Large intestine (tissue), 3 donors: ENCODE measurements at regions not wholly inside any gene's neighbourhood (a gene's known extent, or its start where the extent isn't known, plus 50 kb on each side); places are given as distances from the start of the nearest gene placed in this dataset.

Experiments
- DNase-seq, 2 donors: peaks; one replicate each; pipeline versions ENCODE4 v3.0.0 to v3.0.0-alpha.2; 2013
- H3K27ac ChIP-seq: one replicate; pipeline ENCODE4 v1.5.1; 2013; ENCODE audit warnings: low read length
- H3K27me3 ChIP-seq: 2 replicates; pipeline ENCODE4 v1.6.1; 2013; ENCODE audit warnings: low read length; ENCODE audit not compliant: control insufficient read depth, insufficient read depth
- H3K36me3 ChIP-seq: 2 replicates; pipeline ENCODE4 v1.6.1; 2013; ENCODE audit warnings: low read length; ENCODE audit not compliant: control insufficient read depth, insufficient read depth
- H3K4me1 ChIP-seq: one replicate; pipeline ENCODE4 v1.6.1; 2013; ENCODE audit warnings: low read length; ENCODE audit not compliant: control insufficient read depth, insufficient read depth
- H3K4me3 ChIP-seq: one replicate; pipeline ENCODE4 v1.5.1; 2013; ENCODE audit warnings: low read length
- H3K9me3 ChIP-seq: one replicate; pipeline ENCODE4 v1.6.1; 2013; ENCODE audit warnings: mild to moderate bottlenecking, low read depth, low read length, moderate library complexity; ENCODE audit not compliant: control insufficient read depth
- WGBS: methylation state at CpG from one replicate; pipeline ENCODE4 v1.1.5; 2013; ENCODE audit warnings: low lambda C conversion rate; ENCODE audit not compliant: insufficient coverage; 5-methylcytosine and 5-hydroxymethylcytosine counted together

- WGBS, result no CpG with 5 or more reads among the region's 3 CpGs
- Histone ChIP-seq H3K9me3 (no peaks in the 10 kb centered on the region), H3K27me3 (no peaks in the 10 kb centered on the region), H3K4me1 (no peaks in the 10 kb centered on the region), H3K27ac (no peak overlapping the region), H3K36me3 (no peaks in the 10 kb centered on the region), H3K4me3 (no peak overlapping the region)
- DNase-seq, result no peak
Measured at GRCh38 chr20:58162986-58163385, 65.5 kb downstream of the ANKRD60 start.

GRCh38 chr20:58161192-58161591 lies 67.3 kb downstream of the ANKRD60 start:
- Histone ChIP-seq H3K27ac (no peak overlapping the region), H3K9me3 (no peaks in the 10 kb centered on the region), H3K27me3 (no peaks in the 10 kb centered on the region), H3K36me3 (no peaks in the 10 kb centered on the region), H3K4me1 (no peaks in the 10 kb centered on the region), H3K4me3 (no peak overlapping the region)
- DNase-seq, result no peak
- WGBS, result no CpG with 5 or more reads among the region's 2 CpGs

GRCh38 chr20:58160451-58161061 lies 67.9 kb downstream of the ANKRD60 start:
- H3K36me3 ChIP-seq, result no peaks in the 10 kb centered on the region
- H3K9me3 ChIP-seq, result no peaks in the 10 kb centered on the region
- no peak for DNase-seq
- H3K4me1 ChIP-seq, result no peaks in the 10 kb centered on the region
- no peak overlapping the region for H3K4me3 ChIP-seq
- H3K27me3 ChIP-seq, result no peaks in the 10 kb centered on the region
- H3K27ac ChIP-seq, result no peak overlapping the region
- 100% methylated on average over 1 of the region's 17 CpGs for WGBS

GRCh38 chr20:58155148-58155925 lies 73.1 kb downstream of the ANKRD60 start:
- no peak for DNase-seq
- Histone ChIP-seq H3K4me3 (no peak overlapping the region), H3K27ac (no peak overlapping the region), H3K36me3 (no peaks in the 10 kb centered on the region), H3K27me3 (peaks cover 21% of the 10 kb centered on the region), H3K4me1 (no peaks in the 10 kb centered on the region), H3K9me3 (no peaks in the 10 kb centered on the region)
- WGBS, result no CpG with 5 or more reads among the region's 13 CpGs

GRCh38 chr20:58154113-58154512 lies 74.3 kb downstream of the ANKRD60 start:
- Histone ChIP-seq H3K4me3 (no peak overlapping the region), H3K9me3 (no peaks in the 10 kb centered on the region), H3K4me1 (no peaks in the 10 kb centered on the region), H3K27ac (no peak overlapping the region), H3K36me3 (no peaks in the 10 kb centered on the region), H3K27me3 (peaks cover 29% of the 10 kb centered on the region)
- no peak for DNase-seq
- no CpG with 5 or more reads among the region's 1 CpG for WGBS

- no peak for DNase-seq
- Histone ChIP-seq H3K27ac (no peak overlapping the region), H3K27me3 (peaks cover 38% of the 10 kb centered on the region), H3K4me3 (no peak overlapping the region), H3K36me3 (no peaks in the 10 kb centered on the region), H3K4me1 (no peaks in the 10 kb centered on the region), H3K9me3 (no peaks in the 10 kb centered on the region)
- no CpG with 5 or more reads among the region's 11 CpGs for WGBS
Measured at GRCh38 chr20:58153121-58153520, 75.3 kb downstream of the ANKRD60 start.

- H3K4me1 ChIP-seq, result no peaks in the 10 kb centered on the region
- WGBS, result 10% methylated on average over 2 of the region's 31 CpGs
- H3K4me3 ChIP-seq, result no peak overlapping the region
- H3K36me3 ChIP-seq, result no peaks in the 10 kb centered on the region
- no peaks in the 10 kb centered on the region for H3K9me3 ChIP-seq
- H3K27ac ChIP-seq, result no peak overlapping the region
- DNase-seq, result no peak
- peaks cover 44% of the 10 kb centered on the region for H3K27me3 ChIP-seq
Measured at GRCh38 chr20:58150772-58151171, 77.7 kb downstream of the ANKRD60 start.

- WGBS, result no CpG with 5 or more reads among the region's 5 CpGs
- H3K36me3 ChIP-seq, result no peaks in the 10 kb centered on the region
- no peaks in the 10 kb centered on the region for H3K9me3 ChIP-seq
- peaks cover 44% of the 10 kb centered on the region for H3K27me3 ChIP-seq
- no peak for DNase-seq
- H3K4me3 ChIP-seq, result no peak overlapping the region
- H3K27ac ChIP-seq, result no peak overlapping the region
- no peaks in the 10 kb centered on the region for H3K4me1 ChIP-seq
Measured at GRCh38 chr20:58149437-58150091, 78.9 kb downstream of the ANKRD60 start.

- no CpG with 5 or more reads among the region's 8 CpGs for WGBS
- no peak overlapping the region for H3K4me3 ChIP-seq
- H3K4me1 ChIP-seq, result no peaks in the 10 kb centered on the region
- H3K9me3 ChIP-seq, result no peaks in the 10 kb centered on the region
- H3K27me3 ChIP-seq, result peaks cover 41% of the 10 kb centered on the region
- no peak overlapping the region for H3K27ac ChIP-seq
- no peaks in the 10 kb centered on the region for H3K36me3 ChIP-seq
- no peak for DNase-seq
Measured at GRCh38 chr20:58148891-58149290, 79.6 kb downstream of the ANKRD60 start.

GRCh38 chr20:58147628-58148370 lies 80.7 kb downstream of the ANKRD60 start:
- Histone ChIP-seq H3K4me3 (no peak overlapping the region), H3K27me3 (peaks cover 33% of the 10 kb centered on the region), H3K36me3 (no peaks in the 10 kb centered on the region), H3K4me1 (no peaks in the 10 kb centered on the region), H3K9me3 (no peaks in the 10 kb centered on the region), H3K27ac (no peak overlapping the region)
- no CpG with 5 or more reads among the region's 10 CpGs for WGBS
- no peak for DNase-seq
